OCI-LY1 (cell line): ENCODE measurements at regions not wholly inside any gene's neighbourhood (a gene's known extent, or its start where the extent isn't known, plus 50 kb on each side); places are given as distances from the start of the nearest gene placed in this dataset.
A peak's percentile ranks its signal among the peaks of the same experiment; 100 is the strongest.

ENCODE experiments used
- H2AFZ ChIP-seq: fragments of 200-600 bp; sonication (generic), shearing (Covaris generic); 2 replicates; pipeline ENCODE4 v1.6.0; 2014; ENCODE audit warnings: antibody characterized with exemption, mild to moderate bottlenecking, low read length
- H3F3A ChIP-seq: fragments of 200-600 bp; sonication (generic), shearing (Covaris generic); 2 replicates; pipeline ENCODE4 v1.6.0; 2014; ENCODE audit warnings: mild to moderate bottlenecking, antibody characterized with exemption, low read length, moderate library complexity; ENCODE audit not compliant: insufficient read depth
- H3K27ac ChIP-seq: fragments of 200-600 bp; sonication (generic); 2 replicates; pipeline ENCODE4 v1.5.1; 2014; ENCODE audit warnings: low read length, mixed run types, mild to moderate bottlenecking, low read depth; ENCODE audit not compliant: poor library complexity, severe bottlenecking
- H3K27me3 ChIP-seq: fragments of 200-600 bp; sonication (generic); 2 replicates; pipeline ENCODE4 v1.6.0; 2014; ENCODE audit warnings: antibody characterized with exemption, mild to moderate bottlenecking, low read length, moderate library complexity; ENCODE audit not compliant: insufficient read depth
- H3K36me3 ChIP-seq: fragments of 200-600 bp; sonication (generic); 2 replicates; pipeline ENCODE4 v1.6.1; 2014; ENCODE audit warnings: mild to moderate bottlenecking, antibody characterized with exemption, low read length, moderate library complexity, mixed read lengths; ENCODE audit not compliant: insufficient read depth
- H3K4me1 ChIP-seq: fragments of 200-600 bp; sonication (generic); 2 replicates; pipeline ENCODE4 v1.5.1; 2014; ENCODE audit warnings: mild to moderate bottlenecking, low read length, moderate library complexity; ENCODE audit not compliant: insufficient read depth, severe bottlenecking
- H3K4me2 ChIP-seq: fragments of 200-600 bp; sonication (generic), shearing (Covaris generic); 2 replicates; pipeline ENCODE4 v1.6.1; 2014; ENCODE audit warnings: low read length
- H3K4me3 ChIP-seq: fragments of 200-600 bp; sonication (generic); 2 replicates; pipeline ENCODE4 v1.5.1; 2014; ENCODE audit warnings: low read length, low read depth, mild to moderate bottlenecking, mixed read lengths; ENCODE audit not compliant: poor library complexity, severe bottlenecking
- H3K79me2 ChIP-seq: fragments of 200-600 bp; shearing (Covaris generic); 2 replicates; pipeline ENCODE4 v1.6.1; 2016; ENCODE audit warnings: mixed run types, low read length, mixed read lengths; ENCODE audit not compliant: insufficient read depth
- H3K9ac ChIP-seq: fragments of 200-600 bp; sonication (generic), shearing (Covaris generic); 2 replicates; pipeline ENCODE4 v1.6.1; 2014; ENCODE audit warnings: mild to moderate bottlenecking, low read length, mixed read lengths
- H3K9me2 ChIP-seq: fragments of 200-600 bp; sonication (generic), shearing (Covaris generic); 2 replicates; pipeline ENCODE4 v1.6.1; 2014; ENCODE audit warnings: low read depth, mild to moderate bottlenecking, low read length, mixed read lengths
- H3K9me3 ChIP-seq: fragments of 200-600 bp; shearing (Covaris generic); 2 replicates; pipeline ENCODE4 v1.6.1; 2014; ENCODE audit warnings: low read length, mixed read lengths
- H4K20me1 ChIP-seq: fragments of 200-600 bp; sonication (generic), shearing (Covaris generic); 2 replicates; pipeline ENCODE4 v1.6.0; 2016; ENCODE audit warnings: mild to moderate bottlenecking, low read length; ENCODE audit not compliant: insufficient read depth
- CTCF ChIP-seq: fragments of 200-600 bp; sonication (generic), shearing (Covaris generic); IDR thresholded peaks from 2 replicates; pipeline ENCODE4 v1.5.1; 2017; ENCODE audit warnings: mild to moderate bottlenecking, antibody characterized with exemption, low read length, moderate library complexity, mixed read lengths
- EZH2 ChIP-seq: fragments of 200-600 bp; sonication (generic), shearing (Covaris generic); IDR thresholded peaks from 2 replicates; pipeline ENCODE4 v1.8.0; 2017; ENCODE audit warnings: borderline replicate concordance, mixed run types, mild to moderate bottlenecking, antibody characterized with exemption, low read length, moderate library complexity, mixed read lengths

- Histone ChIP-seq H2AFZ (no peak overlapping the region), H3K4me2 (no peak overlapping the region), H3K9me3 (no peaks in the 10 kb centered on the region), H3K4me3 (no peak overlapping the region), H3K79me2 (no peaks in the 10 kb centered on the region), H3F3A (no peaks in the 10 kb centered on the region), H4K20me1 (no peaks in the 10 kb centered on the region), H3K27ac (no peak overlapping the region), H3K36me3 (no peaks in the 10 kb centered on the region), H3K27me3 (no peaks in the 10 kb centered on the region), H3K9me2 (no peaks in the 10 kb centered on the region), H3K4me1 (no peaks in the 10 kb centered on the region), H3K9ac (no peak overlapping the region)
- TF ChIP-seq EZH2 (no peak), CTCF (no peak)
Measured at GRCh38 chr16:82265809-82266208, 95.8 kb upstream of the MPHOSPH6 start.

- no peaks in the 10 kb centered on the region for H3K36me3 ChIP-seq
- no peak overlapping the region for H2AFZ ChIP-seq
- no peaks in the 10 kb centered on the region for H3K9me3 ChIP-seq
- H3F3A ChIP-seq: no peaks in the 10 kb centered on the region
- H4K20me1 ChIP-seq: no peaks in the 10 kb centered on the region
- no peak overlapping the region for H3K27ac ChIP-seq
- H3K4me1 ChIP-seq: no peaks in the 10 kb centered on the region
- H3K79me2 ChIP-seq: no peaks in the 10 kb centered on the region
- no peak overlapping the region for H3K4me3 ChIP-seq
- H3K27me3 ChIP-seq: no peaks in the 10 kb centered on the region
- no peak for TF ChIP-seq EZH2
- no peak overlapping the region for H3K4me2 ChIP-seq
- H3K9me2 ChIP-seq: no peaks in the 10 kb centered on the region
- H3K9ac ChIP-seq: no peak overlapping the region
Measured at GRCh38 chr16:82264756-82265155, 94.7 kb upstream of the MPHOSPH6 start.

GRCh38 chr16:82263521-82264143, 93.6 kb upstream of the MPHOSPH6 start:
- no peaks in the 10 kb centered on the region for H3K79me2 ChIP-seq
- no peak overlapping the region for H3K27ac ChIP-seq
- no peaks in the 10 kb centered on the region for H3K9me3 ChIP-seq
- H3K4me1 ChIP-seq: no peaks in the 10 kb centered on the region
- no peaks in the 10 kb centered on the region for H3F3A ChIP-seq
- H3K9me2 ChIP-seq: no peaks in the 10 kb centered on the region
- no peaks in the 10 kb centered on the region for H3K36me3 ChIP-seq
- H3K4me3 ChIP-seq: no peak overlapping the region
- TF ChIP-seq EZH2 (no peak), CTCF (peak; percentile 96)
- H3K4me2 ChIP-seq: no peak overlapping the region
- no peak overlapping the region for H3K9ac ChIP-seq
- 0 out of 2 replicates have a peak, but pooled peaks cover 2% of the 10 kb centered on the region for H3K27me3 ChIP-seq
- H2AFZ ChIP-seq: no peak overlapping the region
- H4K20me1 ChIP-seq: no peaks in the 10 kb centered on the region

- Histone ChIP-seq H3K4me3 (no peak overlapping the region), H3K36me3 (no peaks in the 10 kb centered on the region), H3K79me2 (no peaks in the 10 kb centered on the region), H3K9me2 (no peaks in the 10 kb centered on the region), H3K27ac (no peak overlapping the region), H3K4me2 (no peak overlapping the region), H2AFZ (no peak overlapping the region), H3K4me1 (no peaks in the 10 kb centered on the region), H3K9ac (no peak overlapping the region), H3F3A (no peaks in the 10 kb centered on the region), H4K20me1 (no peaks in the 10 kb centered on the region), H3K9me3 (no peaks in the 10 kb centered on the region), H3K27me3 (0 out of 2 replicates have a peak, but pooled peaks cover 2% of the 10 kb centered on the region)
- TF ChIP-seq EZH2: no peak
- no peak for TF ChIP-seq CTCF
Measured at GRCh38 chr16:82262244-82262643, 92.2 kb upstream of the MPHOSPH6 start.
